HG03066 (cell line): ENCODE measurements at regions not wholly inside any gene's neighbourhood (a gene's known extent, or its start where the extent isn't known, plus 50 kb on each side); places are given as distances from the start of the nearest gene placed in this dataset.
"Not testable (repeated sequence)": the region's sequence is repeated elsewhere in the genome, so short reads cannot be mapped to it uniquely, and the experiment has no call there.

Experiments
- ATAC-seq: cut with Tn5 transposase; IDR thresholded peaks from one replicate; pipeline ENCODE4 v1.9.1; 2021; ENCODE audit warnings: low read depth; ENCODE audit not compliant: unreplicated experiment

GRCh38 chr18:52130624-52131301 is 209.2 kb upstream of the DCC start:
- no peak for ATAC-seq

GRCh38 chr18:52131845-52132244 is 208.2 kb upstream of the DCC start:
- no peak for ATAC-seq

- ATAC-seq = no peak
Measured at GRCh38 chr18:52136532-52136931, 203.5 kb upstream of the DCC start.

GRCh38 chr18:52140986-52141385 is 199.0 kb upstream of the DCC start:
- ATAC-seq = no peak

GRCh38 chr18:52150050-52150449 is 189.9 kb upstream of the DCC start:
- ATAC-seq = no peak

GRCh38 chr18:52152036-52152435 is 188.0 kb upstream of the DCC start:
- no peak for ATAC-seq

- ATAC-seq = no peak
Measured at GRCh38 chr18:52156166-52156565, 183.8 kb upstream of the DCC start.

- no peak for ATAC-seq
Measured at GRCh38 chr18:52160636-52161035, 179.4 kb upstream of the DCC start.

- ATAC-seq = no peak
Measured at GRCh38 chr18:52163478-52163877, 176.5 kb upstream of the DCC start.

GRCh38 chr18:52168131-52168530 is 171.9 kb upstream of the DCC start:
- ATAC-seq = not testable (repeated sequence)

GRCh38 chr18:52174220-52174619 is 165.8 kb upstream of the DCC start:
- ATAC-seq = no peak

- no peak for ATAC-seq
Measured at GRCh38 chr18:52175406-52175805, 164.6 kb upstream of the DCC start.

- no peak for ATAC-seq
Measured at GRCh38 chr18:52183107-52183506, 156.9 kb upstream of the DCC start.

- ATAC-seq = no peak
Measured at GRCh38 chr18:52190195-52190594, 149.8 kb upstream of the DCC start.

- ATAC-seq = no peak
Measured at GRCh38 chr18:52190631-52191030, 149.4 kb upstream of the DCC start.

GRCh38 chr18:52200406-52200805 is 139.6 kb upstream of the DCC start:
- ATAC-seq = no peak

GRCh38 chr18:52200921-52201663 is 138.9 kb upstream of the DCC start:
- no peak for ATAC-seq

GRCh38 chr18:52208646-52209045 is 131.4 kb upstream of the DCC start:
- no peak for ATAC-seq

GRCh38 chr18:52216109-52216508 is 123.9 kb upstream of the DCC start:
- no peak for ATAC-seq

GRCh38 chr18:52216666-52217065 is 123.3 kb upstream of the DCC start:
- ATAC-seq = no peak

- no peak for ATAC-seq
Measured at GRCh38 chr18:52219102-52219501, 120.9 kb upstream of the DCC start.

GRCh38 chr18:52220062-52220591 is 119.9 kb upstream of the DCC start:
- ATAC-seq = no peak
